Caco-2 (cell line): ENCODE measurements at regions not wholly inside any gene's neighbourhood (a gene's known extent, or its start where the extent isn't known, plus 50 kb on each side); places are given as distances from the start of the nearest gene placed in this dataset.

ENCODE experiments used
- BruUV-seq: library from RNA; stranded (reverse); fragments of 400-500 nt; replicated peaks from 2 replicates; lab custom pipeline; 2021; lab: Mats Ljungman, UMichigan
- CTCF ChIA-PET: fragments of 300-600 bp; sonication (Branson Sonifier 250); formaldehyde crosslinking; loops from one replicate; lab custom pipeline; 2022; ENCODE audit warnings: antibody characterized with exemption; lab: Charles Lee
- POLR2A ChIA-PET: fragments of 300-600 bp; sonication (Branson Sonifier 250); formaldehyde crosslinking; loops from one replicate; lab custom pipeline; 2022; ENCODE audit warnings: antibody characterized with exemption; lab: Charles Lee
- DNase-seq, 2 experiments: peaks; one replicate each; pipeline versions ENCODE4 v3.0.0 to v3.0.0-alpha.2; 2020 to 2022
- H3K27me3 ChIP-seq: replicated peaks from 2 replicates; pipeline ENCODE4 v1.6.0; 2011; ENCODE audit warnings: low read length; ENCODE audit not compliant: control insufficient read depth, insufficient read depth
- H3K36me3 ChIP-seq: 2 replicates; pipeline ENCODE4 v1.5.1; 2011; ENCODE audit warnings: low read length; ENCODE audit not compliant: control insufficient read depth, insufficient read depth
- H3K4me1 ChIP-seq: fragments of 250-450 bp; sonication (Bioruptor Pico); 2 replicates; pipeline ENCODE4 v1.5.1; 2020; ENCODE audit warnings: mild to moderate bottlenecking
- H3K4me3 ChIP-seq: 2 replicates; pipeline ENCODE4 v1.5.1; 2011; ENCODE audit warnings: low read depth, mild to moderate bottlenecking, control low read depth, low read length
- H3K9me3 ChIP-seq: fragments of 250-450 bp; sonication (Bioruptor Pico); 2 replicates; pipeline ENCODE4 v1.5.1; 2020; ENCODE audit warnings: mild to moderate bottlenecking, moderate library complexity
- H3K27ac Mint-ChIP-seq: one replicate; pipeline ENCODE4 v1.8.0; 2022; ENCODE audit warnings: mixed read lengths; ENCODE audit not compliant: unreplicated experiment
- H3K27me3 Mint-ChIP-seq: one replicate; pipeline ENCODE4 v1.8.0; 2022; ENCODE audit warnings: mixed read lengths; ENCODE audit not compliant: insufficient read depth, unreplicated experiment
- H3K36me3 Mint-ChIP-seq: one replicate; pipeline ENCODE4 v1.8.0; 2022; ENCODE audit warnings: mild to moderate bottlenecking, mixed read lengths; ENCODE audit not compliant: insufficient read depth, unreplicated experiment
- H3K4me1 Mint-ChIP-seq: one replicate; pipeline ENCODE4 v1.8.0; 2022; ENCODE audit warnings: low read depth, mixed read lengths; ENCODE audit not compliant: unreplicated experiment
- H3K4me3 Mint-ChIP-seq: one replicate; pipeline ENCODE4 v1.8.0; 2022; ENCODE audit warnings: mild to moderate bottlenecking, moderate library complexity, mixed read lengths; ENCODE audit not compliant: unreplicated experiment
- H3K9me3 Mint-ChIP-seq: one replicate; pipeline ENCODE4 v1.8.0; 2022; ENCODE audit warnings: mixed read lengths; ENCODE audit not compliant: unreplicated experiment
- intact Hi-C: fragments of 100-400 bp; cut with micrococcal nuclease; formaldehyde crosslinking; loops from one replicate; pipeline ENCODE4 v1.10.0; 2022; ENCODE audit not compliant: unreplicated experiment
- TF ChIP-seq, protein P1 (sequence below), 2 experiments: fragments of 200-600 bp in 1 of 2; IDR thresholded peaks; 1 replicate in 1 of 2; 2 replicates in 1 of 2; pipeline versions ENCODE4 v1.5.1 to v1.8.0; 2011 to 2022; ENCODE audit warnings: antibody characterized with exemption in 1 of 2, control low read depth in 1 of 2, inconsistent platforms in 1 of 2, low read depth in 1 of 2, low read length in 1 of 2, mild to moderate bottlenecking in 1 of 2, moderate library complexity in 1 of 2; ENCODE audit not compliant: insufficient read depth in 1 of 2, severe bottlenecking in 1 of 2, unreplicated experiment in 1 of 2

- Histone ChIP-seq H3K36me3 (no peaks in the 10 kb centered on the region), H3K4me1 (no peaks in the 10 kb centered on the region), H3K9me3 (no peaks in the 10 kb centered on the region), H3K4me3 (no peak overlapping the region), H3K27me3 (peaks cover 3% of the 10 kb centered on the region)
- Mint-ChIP-seq H3K27ac (no peak overlapping the region), H3K36me3 (no peaks in the 10 kb centered on the region), H3K4me1 (no peaks in the 10 kb centered on the region), H3K27me3 (peaks cover 39% of the 10 kb centered on the region), H3K4me3 (no peak overlapping the region), H3K9me3 (peaks cover 4% of the 10 kb centered on the region)
- CTCF ChIA-PET, result no interaction called here
- POLR2A ChIA-PET, result no interaction called here
- TF ChIP-seq, protein P1, sequence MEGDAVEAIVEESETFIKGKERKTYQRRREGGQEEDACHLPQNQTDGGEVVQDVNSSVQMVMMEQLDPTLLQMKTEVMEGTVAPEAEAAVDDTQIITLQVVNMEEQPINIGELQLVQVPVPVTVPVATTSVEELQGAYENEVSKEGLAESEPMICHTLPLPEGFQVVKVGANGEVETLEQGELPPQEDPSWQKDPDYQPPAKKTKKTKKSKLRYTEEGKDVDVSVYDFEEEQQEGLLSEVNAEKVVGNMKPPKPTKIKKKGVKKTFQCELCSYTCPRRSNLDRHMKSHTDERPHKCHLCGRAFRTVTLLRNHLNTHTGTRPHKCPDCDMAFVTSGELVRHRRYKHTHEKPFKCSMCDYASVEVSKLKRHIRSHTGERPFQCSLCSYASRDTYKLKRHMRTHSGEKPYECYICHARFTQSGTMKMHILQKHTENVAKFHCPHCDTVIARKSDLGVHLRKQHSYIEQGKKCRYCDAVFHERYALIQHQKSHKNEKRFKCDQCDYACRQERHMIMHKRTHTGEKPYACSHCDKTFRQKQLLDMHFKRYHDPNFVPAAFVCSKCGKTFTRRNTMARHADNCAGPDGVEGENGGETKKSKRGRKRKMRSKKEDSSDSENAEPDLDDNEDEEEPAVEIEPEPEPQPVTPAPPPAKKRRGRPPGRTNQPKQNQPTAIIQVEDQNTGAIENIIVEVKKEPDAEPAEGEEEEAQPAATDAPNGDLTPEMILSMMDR (IDR thresholded peaks at IDR 0.05; ENCODE audit: insufficient read depth in 1 of 2, low read depth in 1 of 2, low read length in 1 of 2, severe bottlenecking in 1 of 2, unreplicated experiment in 1 of 2), result no peak
- intact Hi-C loops, result no loop called here
- DNase-seq, result no peak
- BruUV-seq, result no TSS peak
Measured at GRCh38 chr10:42928064-42928463, 145.5 kb downstream of the BMS1 start.

DNA sequence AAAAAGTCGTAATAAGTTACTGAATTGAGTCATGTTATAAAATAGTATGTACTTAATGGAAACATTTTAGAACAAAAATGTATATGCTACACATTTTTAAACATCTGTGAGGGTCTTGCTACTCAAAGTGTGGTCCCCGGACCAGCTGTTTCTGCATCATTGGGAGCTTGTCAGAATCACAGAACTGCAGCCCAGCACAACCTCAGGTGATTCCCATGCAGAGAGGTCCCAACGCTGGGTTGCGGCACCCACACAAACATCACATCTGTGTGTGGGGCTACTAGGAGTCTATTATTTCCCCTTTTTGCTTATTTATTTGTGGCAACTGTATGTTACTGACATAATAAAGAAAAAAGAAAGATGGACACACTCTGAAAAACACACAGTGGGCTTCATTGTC is 146.6 kb downstream of the BMS1 start:
- DNase-seq, result no peak
- Mint-ChIP-seq H3K27ac (no peak overlapping the region), H3K4me1 (no peaks in the 10 kb centered on the region), H3K36me3 (no peaks in the 10 kb centered on the region), H3K9me3 (no peaks in the 10 kb centered on the region), H3K27me3 (peaks cover 36% of the 10 kb centered on the region), H3K4me3 (no peak overlapping the region)
- ChIA-PET POLR2A (no interaction called here), CTCF (no interaction called here)
- TF ChIP-seq, protein P1 (IDR thresholded peaks at IDR 0.05; ENCODE audit: insufficient read depth in 1 of 2, low read depth in 1 of 2, low read length in 1 of 2, severe bottlenecking in 1 of 2, unreplicated experiment in 1 of 2), result no peak
- no peaks in the 10 kb centered on the region for H3K9me3 ChIP-seq
- H3K36me3 ChIP-seq, result no peaks in the 10 kb centered on the region
- H3K27me3 ChIP-seq, result peaks cover 3% of the 10 kb centered on the region
- intact Hi-C loops, result no loop called here
- H3K4me3 ChIP-seq, result no peak overlapping the region
- BruUV-seq, result no TSS peak
- H3K4me1 ChIP-seq, result no peaks in the 10 kb centered on the region

DNA sequence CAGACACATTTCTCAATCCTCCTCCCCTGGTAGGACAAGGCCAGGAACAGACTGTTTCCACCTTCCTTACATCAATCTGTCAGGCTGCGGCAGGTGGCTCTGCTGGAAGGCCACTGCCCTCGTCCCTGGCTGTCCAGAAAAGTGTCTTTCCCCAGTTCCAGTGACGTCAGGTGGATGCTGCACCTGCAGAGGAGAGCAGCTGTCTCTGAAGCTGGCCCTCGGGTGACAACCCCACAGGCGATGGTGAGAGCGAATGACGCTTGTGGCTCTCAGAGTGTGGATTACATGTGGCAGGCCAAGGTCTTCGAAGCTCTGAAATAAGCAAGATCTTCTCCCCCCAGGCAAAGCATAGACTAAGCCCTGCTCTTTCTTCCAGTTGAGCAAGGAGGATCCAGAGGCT is 146.9 kb upstream of the RET start:
- intact Hi-C loops, result no loop called here
- Histone ChIP-seq H3K27me3 (0 out of 2 replicates have a peak, but pooled peaks cover 1% of the 10 kb centered on the region), H3K4me3 (no peak overlapping the region), H3K9me3 (no peaks in the 10 kb centered on the region), H3K4me1 (no peaks in the 10 kb centered on the region), H3K36me3 (no peaks in the 10 kb centered on the region)
- DNase-seq, result no peak
- peaks cover 40% of the 10 kb centered on the region for H3K27me3 Mint-ChIP-seq
- no peaks in the 10 kb centered on the region for H3K4me1 Mint-ChIP-seq
- H3K9me3 Mint-ChIP-seq, result no peaks in the 10 kb centered on the region
- H3K36me3 Mint-ChIP-seq, result no peaks in the 10 kb centered on the region
- BruUV-seq, result no TSS peak
- TF ChIP-seq, protein P1 (IDR thresholded peaks at IDR 0.05; ENCODE audit: insufficient read depth in 1 of 2, low read depth in 1 of 2, low read length in 1 of 2, severe bottlenecking in 1 of 2, unreplicated experiment in 1 of 2), result no peak
- CTCF ChIA-PET, result no interaction called here
- no peak overlapping the region for H3K27ac Mint-ChIP-seq
- POLR2A ChIA-PET, result no interaction called here
- H3K4me3 Mint-ChIP-seq, result no peak overlapping the region
